NCI-H1436 (cell line): ENCODE measurements at regions not wholly inside any gene's neighbourhood (a gene's known extent, or its start where the extent isn't known, plus 50 kb on each side); places are given as distances from the start of the nearest gene placed in this dataset.

ENCODE experiments used
- DNase-seq: peaks from one replicate; lab custom pipeline; 2025; lab: John Stamatoyannopoulos, UW

DNA sequence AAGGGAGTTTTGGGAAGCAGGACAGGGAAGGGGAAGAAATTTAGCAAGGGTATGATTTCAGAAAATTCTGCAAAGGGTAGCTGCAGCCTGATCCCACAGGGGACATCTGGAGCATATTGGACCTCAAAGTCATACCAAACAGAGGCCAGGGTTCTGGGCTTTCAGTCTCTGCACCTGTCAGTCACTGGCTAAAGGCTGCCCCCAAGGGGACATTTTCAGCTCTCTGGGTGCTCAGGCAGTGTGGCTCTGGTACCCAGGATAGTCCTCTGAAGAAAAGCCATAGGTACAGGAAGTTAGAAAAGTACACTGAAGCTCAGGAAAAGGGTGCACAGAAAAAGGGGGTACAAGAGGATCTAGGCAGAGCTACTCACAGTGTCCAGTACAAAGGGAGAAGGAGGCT is 149.2 kb downstream of the INSIG2 start:
- DNase-seq, result no peak

DNA sequence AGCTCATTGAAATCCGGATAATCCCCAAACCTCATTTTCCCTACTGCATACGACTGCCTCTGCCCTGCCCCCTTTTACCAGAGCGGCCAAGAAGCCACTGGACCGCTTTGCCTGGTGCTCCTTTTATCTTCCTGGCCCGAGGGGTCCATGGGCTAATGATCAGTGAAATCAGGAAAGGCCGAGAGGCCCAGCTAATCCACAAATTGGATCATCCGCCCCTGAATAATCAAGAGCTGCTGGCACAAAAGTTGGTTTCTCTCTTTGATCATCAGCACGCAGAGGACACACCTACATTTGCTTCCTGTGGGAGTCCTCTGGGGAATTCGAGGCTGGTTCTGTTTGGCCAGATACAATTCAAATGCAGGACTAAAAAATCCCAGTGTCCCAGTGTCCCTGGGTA is 144.5 kb downstream of the INSIG2 start:
- DNase-seq, result no peak

DNA sequence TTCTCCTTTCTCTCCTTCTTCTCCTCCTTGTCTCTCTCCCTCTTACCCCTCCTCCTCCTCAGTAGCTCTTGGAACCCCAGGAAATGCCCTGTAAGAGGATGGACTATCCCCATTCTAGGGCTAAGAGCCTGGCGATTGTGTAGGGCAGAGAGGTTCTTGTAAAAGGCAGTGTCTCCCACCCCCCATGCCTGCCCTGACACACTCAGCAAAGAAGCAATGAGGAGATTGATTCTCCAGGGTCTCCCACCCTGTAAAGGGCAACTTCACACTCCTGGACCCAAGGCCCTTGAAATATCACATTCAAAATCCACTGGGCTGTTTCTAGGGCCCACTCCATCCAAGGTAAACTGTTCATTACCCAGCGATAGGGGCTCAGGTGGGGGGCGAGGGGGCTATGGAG is 144.1 kb downstream of the INSIG2 start:
- no peak for DNase-seq

DNA sequence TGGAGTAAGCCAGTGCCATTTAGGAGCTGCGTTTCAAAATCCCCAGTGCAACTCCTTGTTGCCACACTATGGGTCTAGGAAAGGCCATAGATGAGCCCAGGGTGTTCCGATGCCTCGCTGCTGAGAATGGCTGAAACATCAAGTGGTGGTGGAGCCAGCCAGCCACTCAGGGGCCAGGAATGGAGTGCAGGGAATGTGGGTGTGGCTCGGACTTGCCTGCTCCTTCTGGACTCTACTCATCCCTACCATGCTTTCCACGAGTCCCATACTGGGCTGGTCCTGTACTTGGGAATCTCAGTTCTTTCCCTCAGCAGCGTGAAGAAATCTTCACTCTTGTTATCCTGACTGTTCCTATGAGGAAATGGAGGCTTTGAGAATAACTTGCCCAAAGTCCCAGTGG is 143.5 kb downstream of the INSIG2 start:
- DNase-seq, result no peak

DNA sequence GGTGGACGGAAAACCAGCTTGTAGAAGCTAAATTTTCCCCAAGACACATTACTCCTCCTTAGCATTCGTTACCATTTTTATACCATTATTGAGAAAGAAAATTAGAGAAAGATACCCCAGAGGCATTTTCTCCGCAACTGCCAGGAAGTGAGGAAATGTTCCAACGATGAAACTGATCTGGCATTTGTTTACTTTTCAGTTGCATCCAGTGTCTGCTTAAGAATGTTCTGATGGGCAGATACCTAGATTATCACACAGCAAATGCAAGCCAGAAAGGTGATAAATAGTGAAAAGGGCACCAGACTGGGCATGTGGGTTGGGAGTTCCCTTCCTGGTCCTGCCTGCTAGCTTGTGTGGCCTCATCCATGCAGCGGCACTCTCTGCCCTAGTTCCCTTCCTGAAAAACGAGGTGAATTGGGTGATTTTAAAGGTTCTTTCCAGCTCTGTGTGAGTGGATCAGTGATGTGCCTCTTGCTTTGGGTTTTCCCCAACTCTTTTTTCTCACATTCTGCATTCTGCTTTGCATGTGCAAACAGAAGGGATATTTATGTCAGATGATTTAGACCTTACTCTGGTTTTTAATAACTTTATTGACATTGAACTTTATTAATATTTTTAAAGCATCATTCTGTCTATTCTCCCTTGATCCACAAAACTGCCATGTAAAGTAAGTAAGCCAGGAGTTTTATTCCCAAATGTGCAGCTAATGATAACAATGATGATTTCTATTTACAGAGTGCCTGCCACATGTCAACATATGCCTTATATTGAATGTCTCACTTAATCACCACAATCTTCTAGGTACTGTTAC is 139.6 kb downstream of the INSIG2 start:
- no peak for DNase-seq

DNA sequence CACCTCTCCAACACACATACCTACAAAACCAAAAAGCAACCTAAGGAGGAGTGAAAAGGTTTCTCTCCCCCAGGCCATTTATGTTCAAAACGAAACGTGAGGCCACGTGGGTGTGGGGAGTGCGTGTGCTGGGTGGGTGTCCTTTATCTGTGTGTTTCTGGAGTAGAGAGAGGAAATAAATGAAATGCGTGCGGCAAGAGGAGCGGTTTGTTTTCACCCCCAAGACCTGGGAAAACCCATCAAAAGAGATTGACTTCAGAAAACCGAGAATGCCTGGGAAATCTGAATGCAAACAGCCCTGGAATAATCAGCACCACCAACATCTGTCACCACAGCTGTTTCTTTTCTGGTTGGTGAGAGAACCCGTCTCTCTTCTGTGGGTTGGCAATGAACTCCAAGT is 137.4 kb downstream of the INSIG2 start:
- no peak for DNase-seq

DNA sequence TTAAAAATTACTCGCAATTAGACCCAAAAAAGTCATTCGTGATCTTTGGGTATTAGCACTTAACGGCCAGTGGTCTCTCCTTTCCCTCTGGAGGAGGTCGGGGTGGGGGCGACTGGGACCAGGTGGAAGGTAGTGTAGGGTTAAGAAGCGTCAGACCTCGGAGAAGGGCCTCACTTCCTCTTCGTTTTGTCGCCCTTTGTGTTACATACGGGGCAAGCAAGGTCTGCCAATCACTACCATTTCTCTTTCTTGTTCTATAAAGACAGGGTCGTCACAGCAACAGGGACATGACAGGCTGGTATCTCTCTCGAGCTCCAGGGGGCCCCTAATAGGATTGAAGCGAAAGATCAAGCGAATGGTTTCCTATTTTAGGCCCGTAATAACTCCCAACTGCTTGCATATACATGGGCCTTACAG is 136.6 kb downstream of the INSIG2 start:
- DNase-seq, result no peak

DNA sequence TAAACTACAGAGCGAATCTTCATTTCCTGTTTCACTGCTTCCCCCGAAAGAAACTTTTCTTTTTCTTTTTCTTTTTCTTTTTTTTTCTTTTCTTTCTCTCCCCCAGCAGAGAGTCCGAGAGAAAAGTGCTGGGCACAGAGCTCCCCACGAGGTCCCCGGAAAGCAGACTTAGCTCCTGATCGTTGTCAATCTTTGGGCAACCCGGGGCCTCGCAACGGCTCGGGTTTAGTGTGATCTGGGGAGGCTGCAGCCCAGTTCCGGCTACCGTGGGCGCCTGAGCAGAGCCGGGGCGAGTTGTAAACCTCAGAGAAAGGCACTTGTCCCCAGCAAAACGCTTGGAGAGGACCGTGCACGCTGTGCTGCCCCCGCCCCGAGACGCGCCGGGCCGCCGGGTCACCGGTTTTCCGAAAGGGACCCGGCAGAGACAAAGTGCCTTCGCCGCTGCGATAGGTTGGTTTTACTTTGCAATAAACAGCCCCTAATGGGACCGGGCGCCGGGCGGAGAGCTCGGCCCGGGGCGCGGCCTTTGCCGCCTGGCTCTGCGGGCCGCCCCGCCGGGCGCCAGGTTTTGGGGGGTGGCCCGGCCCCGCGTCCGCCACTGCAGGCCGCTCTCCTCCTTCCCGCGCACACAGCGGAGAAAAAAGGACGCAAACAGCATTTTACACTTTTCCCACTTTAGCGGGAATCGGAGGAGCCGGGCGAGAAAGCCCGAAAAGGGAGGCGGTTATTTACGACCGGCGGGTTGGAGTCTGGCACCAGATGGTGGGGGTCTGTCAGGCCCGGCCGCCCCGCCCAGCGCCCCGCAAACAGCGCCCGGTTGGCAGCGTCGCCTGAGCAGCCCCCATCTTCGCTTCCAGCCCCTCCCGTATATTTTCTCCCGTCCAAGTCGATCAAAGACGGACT is 136.0 kb downstream of the INSIG2 start:
- DNase-seq, result no peak

DNA sequence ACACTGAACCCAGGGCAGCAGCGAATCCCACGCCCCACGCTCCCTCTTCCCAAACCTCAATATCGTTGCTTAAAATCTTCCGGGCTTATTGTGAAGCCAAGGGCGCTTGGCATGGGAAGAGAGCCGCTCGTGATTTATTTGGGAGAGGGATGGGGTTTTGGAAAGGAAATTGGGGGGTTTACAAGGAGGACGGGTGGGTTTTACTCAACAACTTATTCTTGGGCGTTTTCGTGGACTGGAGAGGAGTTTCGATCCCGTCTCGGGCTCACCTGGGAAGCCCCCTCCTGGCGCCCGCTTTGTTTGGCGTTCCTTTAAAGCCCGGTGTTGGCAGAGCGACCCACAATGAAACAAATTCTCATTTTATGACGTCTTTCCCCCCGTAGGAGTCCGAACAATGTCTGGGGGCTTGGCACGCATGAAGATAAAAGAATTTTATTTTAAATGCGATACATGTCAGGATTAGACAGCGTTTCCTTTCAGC is 135.3 kb downstream of the INSIG2 start:
- no peak for DNase-seq

DNA sequence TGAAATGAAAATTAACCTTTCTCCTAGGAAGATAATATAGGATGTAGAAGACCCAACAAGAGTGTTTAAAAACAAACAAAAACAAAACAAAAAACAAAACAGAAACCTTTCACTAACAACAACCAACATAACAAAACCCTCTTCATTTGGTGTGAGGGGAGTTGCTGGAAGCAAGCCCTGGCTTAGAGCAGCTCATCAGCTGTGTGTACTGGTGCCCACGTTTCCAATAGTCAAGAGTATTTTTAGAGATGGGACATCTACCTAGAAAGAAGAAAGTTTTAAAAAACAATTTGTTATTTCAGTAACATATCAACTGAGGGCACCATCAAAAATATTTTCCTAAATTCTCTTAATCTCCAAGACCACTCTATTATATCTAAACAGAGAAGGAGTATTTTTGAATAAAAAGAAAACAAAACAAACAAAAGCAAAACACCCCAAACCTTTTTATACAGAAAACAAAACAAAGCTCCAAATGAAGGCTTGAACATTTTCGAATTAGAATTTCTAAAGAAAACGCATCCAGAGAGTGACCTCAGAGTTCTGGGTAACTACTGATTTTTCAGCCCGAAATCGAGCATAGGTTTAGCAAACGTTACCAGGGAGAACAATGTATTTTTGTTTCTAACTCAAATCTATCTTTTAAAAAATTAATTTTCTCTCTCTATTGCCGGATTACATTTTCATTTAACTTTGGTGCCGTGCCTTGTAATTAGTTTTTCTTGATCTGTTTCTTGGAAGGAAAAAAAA is 134.6 kb downstream of the INSIG2 start:
- DNase-seq, result no peak

DNA sequence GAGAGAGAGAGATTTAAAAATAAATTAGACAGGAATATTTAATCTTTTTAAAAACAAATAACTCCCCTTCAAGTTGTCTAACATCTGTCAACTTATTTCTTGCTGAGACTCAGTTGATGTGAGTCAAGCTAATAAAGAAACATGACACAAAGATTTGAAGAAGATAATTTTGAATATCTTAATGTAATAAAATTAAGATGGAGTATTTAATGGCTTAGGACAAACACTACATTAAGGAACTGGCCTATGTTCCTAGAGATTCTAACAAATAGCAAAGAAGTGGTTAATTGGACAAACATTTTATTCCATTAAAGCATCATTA is 134.0 kb downstream of the INSIG2 start:
- no peak for DNase-seq

DNA sequence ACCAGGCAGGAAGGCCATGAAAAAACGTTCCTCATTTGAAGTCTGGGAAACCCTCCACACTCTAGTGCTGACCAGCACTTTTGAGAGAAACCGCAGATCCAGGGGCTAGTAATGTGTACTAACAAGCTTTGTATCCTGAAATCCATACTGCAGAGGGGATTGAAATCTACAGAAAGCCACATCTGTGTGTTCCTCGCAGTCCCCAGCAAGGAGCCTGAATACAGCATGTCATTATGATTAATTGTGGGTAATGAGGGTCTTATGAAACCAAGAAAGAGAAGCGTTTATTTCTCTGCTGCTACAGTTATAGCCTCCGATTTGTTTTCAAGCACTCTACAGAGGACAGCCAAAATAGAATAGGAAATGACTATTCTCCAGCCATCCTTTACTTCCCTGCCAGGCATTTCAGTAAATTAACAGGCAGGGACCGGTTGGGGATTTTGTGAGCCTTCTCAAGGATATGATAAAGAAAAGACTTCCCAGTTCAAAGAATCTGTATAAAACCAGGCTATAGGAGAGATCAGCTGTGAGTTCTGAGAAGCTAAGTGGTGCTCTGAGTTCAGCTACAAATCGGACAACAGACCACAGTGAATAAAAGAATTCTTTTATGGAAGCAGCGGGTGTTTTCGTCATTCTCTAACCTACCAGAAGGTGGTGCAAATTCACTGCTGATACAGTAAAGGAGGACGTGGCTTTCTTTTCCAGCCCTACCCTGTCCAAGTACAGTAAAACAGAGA is 133.4 kb downstream of the INSIG2 start:
- DNase-seq, result peak; percentile 54

DNA sequence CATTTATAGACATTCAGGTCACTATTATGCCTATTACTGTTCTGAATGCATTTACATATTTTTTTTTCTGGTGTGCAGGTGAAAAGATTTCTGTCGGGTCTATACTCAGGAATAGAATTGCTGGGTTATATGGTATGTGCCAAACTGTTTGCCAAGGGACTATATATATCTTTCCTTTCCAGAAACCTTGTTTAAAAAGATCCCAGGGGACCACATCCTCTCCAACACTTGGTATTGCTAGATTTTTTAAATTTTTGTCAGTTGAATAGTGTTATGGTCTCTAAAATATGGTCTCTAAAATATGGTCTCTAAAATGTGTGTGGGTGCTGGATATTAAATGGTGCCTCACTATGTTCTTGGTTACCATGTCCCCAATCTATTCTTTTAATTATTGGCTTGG is 131.3 kb downstream of the INSIG2 start:
- DNase-seq, result no peak

DNA sequence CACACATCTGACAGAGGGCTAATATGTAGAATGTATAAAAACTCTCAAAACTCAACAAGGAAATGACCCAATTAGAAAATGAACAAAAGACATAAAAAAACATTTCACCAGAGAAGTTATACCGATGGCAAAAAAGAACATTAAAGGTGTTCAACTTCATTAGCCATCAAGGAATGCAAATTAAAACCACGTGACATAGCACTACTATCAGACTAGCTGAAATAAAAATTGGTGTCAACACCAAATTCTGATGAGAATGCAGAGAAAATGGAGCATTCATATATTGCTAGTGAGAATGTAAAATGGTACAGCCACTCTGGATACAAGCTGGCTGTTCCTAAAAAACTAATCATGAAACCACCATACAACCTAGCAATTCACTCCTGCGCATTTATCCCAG is 128.0 kb downstream of the INSIG2 start:
- DNase-seq, result no peak

DNA sequence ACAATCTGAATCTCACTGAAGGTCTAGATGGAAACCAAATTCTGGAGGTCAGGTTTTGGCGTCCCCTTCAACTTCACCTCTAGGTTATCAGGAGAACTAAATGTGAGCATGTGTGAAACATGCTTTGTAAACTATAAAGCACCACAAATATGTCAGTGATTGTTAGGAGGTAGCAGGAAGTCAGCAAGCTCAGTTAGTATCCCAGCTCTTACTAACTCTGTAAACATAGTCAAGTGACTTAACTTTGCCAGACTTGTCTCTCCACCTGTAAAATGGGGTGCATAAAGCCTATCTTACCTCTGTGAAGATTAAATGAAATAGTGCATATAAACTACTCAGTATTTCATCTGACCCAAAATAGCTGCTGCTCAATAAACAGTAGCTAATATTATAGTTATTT is 121.5 kb downstream of the INSIG2 start:
- DNase-seq, result no peak

DNA sequence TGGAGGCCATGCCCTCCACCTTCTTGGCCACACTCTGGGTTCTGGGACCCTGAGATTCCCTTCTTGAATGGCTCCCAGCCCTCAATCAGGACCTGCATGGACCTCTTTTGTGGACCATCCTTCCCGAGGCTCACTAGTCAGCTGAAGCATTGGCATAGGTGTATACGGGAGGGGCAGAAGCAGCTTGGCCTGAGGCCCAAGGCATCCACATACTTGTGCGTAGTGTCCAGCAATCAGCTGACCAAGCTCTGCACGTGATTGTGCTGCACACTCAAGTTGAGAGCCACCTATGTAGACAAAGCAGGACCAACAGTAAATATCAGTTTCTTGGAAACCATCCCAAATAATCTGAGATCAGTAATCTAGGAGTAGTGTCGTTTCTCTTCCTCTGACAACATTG is 119.6 kb downstream of the INSIG2 start:
- DNase-seq, result no peak

DNA sequence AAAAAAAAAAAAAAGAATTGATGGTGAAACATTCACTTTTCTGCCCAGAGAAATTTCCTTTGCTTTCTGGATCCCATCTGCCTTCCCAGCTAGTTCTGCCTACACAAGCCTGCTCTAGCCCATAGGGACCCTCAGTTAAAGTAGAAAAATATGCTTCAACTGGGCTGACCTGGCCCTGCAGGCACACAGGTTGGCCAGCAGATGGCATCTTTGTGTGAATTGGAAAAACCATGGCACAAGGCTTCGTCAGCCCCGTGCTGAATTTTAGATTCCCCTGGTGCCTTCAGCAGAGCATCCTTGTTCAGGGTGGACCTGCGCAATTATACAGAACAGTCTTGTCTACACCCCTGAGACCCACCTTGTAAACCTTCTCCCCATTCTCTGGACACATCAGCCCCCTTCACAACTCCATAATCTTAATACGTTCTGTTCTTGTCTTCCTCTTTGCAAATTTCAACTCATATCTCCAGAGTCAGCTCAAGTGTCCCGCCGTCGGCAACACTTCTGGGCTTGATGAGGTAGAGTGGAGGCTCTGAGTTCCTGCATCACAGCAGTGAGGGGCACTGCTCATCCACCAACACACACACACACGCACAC is 114.5 kb downstream of the INSIG2 start:
- DNase-seq, result no peak

DNA sequence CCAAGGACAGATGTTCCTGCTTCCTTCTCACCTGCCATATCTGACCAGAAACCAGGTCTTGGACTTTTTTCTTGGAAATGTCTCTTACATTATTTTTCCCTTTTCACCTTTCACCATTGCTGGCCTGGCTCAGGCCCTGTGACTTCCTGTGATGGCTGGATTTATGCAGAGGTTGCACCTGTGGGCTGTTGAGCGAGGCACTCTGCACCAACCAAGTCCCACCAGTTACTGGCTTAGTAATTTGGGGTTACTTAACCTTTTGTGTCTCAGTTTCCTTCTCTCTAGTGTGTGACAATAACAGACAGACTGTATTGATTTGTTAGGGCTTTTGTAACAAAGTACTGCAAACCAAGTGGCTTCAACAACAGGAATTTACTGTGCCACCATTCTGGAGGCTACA is 110.0 kb downstream of the INSIG2 start:
- no peak for DNase-seq

DNA sequence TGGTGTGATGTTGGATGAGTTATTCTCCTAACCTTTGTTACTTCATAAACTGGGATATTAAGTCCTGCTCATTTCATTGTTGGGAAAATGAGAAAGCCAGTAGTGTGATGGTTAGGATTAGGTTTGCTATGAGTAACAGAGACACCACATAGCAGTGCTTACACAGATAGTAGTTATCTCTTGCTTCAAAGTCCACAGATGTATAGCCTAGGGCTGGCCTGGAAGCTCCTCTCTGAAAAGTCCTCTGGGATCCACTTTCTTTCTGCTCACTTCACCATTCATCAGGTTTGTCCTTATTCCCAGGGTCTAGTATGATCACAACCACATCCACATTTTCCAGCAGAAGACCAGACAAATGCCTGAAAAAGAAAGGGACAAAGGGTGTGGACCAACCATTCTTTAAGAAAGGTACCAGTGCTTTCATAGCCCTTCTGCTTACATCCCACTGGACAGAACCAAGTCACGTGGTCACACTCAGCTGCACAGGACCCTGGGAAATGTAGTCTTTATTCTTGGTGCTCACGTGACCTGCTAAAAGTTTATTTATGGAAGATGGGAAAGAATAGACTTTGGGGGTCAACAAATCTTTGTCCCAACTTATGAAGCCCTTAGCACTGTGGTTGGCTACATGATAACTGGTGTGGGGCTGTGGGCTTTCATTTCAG is 108.9 kb downstream of the INSIG2 start:
- no peak for DNase-seq

DNA sequence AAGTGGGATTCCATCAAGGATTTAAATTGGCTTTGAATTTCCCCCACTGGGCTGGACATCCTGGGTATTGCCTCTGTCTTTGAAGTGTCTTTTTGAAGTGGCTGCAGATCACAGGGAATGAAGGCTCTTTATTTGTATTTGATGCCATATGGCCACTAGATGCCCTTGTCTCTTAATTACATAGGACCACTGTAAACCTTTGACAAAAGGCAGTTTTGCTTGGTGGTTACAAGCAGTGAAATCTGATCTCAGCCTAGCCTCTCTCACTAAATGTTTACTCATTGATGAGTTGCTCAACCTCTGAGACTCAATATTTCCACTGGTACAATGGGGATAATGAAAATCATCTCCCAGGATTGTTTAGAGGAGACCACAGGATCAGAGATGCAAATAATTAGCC is 102.2 kb downstream of the INSIG2 start:
- peak; percentile 45 for DNase-seq

DNA sequence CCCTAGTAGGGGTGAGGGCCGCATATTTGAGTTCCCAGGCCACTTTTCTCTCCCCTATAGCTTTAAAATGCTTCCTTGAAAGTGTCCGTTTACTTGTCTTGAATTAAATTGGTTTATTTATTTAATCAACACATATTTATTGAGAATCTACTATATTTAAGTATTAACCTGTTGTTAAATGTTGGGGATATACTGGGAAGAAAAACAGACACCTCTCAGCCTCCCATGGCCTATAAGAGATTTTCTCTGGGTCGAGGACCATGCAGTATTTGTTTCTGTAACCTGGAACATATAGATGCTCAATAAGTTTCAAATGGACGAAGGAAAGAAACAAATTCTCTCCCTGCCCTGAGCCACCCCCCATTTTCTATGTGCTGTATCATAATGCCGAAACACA is 98.6 kb downstream of the INSIG2 start:
- DNase-seq, result no peak
